Right ventricle myocardium superior (tissue), 1 donor: ENCODE measurements at regions not wholly inside any gene's neighbourhood (a gene's known extent, or its start where the extent isn't known, plus 50 kb on each side); places are given as distances from the start of the nearest gene placed in this dataset.

ENCODE experiments used
- ATAC-seq: fragments of 200-7000 bp; cut with Tn5 transposase; one replicate; pipeline ENCODE4 v1.9.1; 2020; ENCODE audit warnings: mild to moderate bottlenecking; ENCODE audit not compliant: poor library complexity
- DNase-seq: peaks from one replicate; pipeline ENCODE4 v3.0.0-alpha.2; 2020
- intact Hi-C: fragments of 100-400 bp; cut with DNase I; formaldehyde crosslinking; loops from one replicate; pipeline ENCODE4 v1.11.2; 2022
- donor health status: DM: no; HTN: yes; CAD: no; lungs with severe emphysema.

DNA sequence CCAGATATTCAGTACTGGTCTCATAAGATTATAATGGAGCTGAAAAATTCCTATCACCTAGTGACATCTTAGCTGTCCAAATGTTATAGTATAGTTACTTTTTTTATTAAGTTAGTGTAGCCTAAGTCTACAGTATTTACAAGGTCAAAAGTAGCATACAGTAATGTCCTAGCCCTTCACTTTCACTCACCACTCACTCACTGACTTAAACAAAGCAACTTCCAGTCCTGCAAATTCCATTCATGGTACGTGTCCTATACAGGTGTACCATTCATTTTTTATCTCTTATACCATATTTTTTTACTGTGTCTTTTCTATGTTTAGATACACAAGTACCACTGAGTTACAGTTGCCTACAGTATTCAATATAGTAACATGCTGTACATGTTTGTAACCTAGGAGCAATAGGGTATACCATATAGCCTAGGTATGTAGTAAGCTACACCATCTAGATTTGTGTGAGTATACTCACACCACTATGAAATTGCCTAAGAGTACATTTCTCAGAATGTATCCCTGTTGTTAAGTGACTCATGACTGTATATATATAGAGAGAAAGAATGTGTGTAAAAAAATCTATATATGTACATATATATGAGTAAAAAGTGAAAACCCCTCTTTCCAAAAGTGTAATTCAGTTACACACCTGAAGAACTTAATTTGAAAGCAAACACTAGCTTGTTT, 234.8 kb upstream of the WWC1 start:
- ATAC-seq: no peak
- no peak for DNase-seq
- intact Hi-C loops: no loop called here

- ATAC-seq (no peak), DNase-seq (no peak)
- intact Hi-C loops: no loop called here
Observed at GRCh38 chr5:168057905-168058304, 233.5 kb upstream of the WWC1 start.

DNA sequence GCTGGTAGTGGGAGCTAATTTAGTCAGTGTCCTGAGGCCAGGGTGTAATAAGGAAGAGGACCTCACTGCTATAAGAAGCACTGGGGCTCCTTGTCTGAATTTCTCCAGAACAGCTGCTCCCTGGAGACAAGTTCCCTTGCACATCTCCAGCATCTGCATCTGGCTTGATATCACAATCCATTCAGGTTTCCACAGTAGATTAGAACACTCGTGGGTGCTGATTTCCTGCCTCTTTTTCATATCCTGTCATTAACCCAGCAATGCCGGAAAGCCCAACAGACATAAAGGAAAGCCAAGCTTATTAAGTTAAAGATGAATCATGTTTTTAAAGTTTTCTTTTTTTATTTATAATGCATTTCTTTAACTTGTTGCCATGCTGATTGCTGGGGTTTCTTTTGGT, 232.3 kb upstream of the WWC1 start:
- no peak for DNase-seq
- no peak for ATAC-seq
- intact Hi-C loops: no loop called here

- intact Hi-C loops: no loop called here
- no peak for ATAC-seq
Observed at GRCh38 chr5:168062239-168062638, 229.2 kb upstream of the WWC1 start.

DNA sequence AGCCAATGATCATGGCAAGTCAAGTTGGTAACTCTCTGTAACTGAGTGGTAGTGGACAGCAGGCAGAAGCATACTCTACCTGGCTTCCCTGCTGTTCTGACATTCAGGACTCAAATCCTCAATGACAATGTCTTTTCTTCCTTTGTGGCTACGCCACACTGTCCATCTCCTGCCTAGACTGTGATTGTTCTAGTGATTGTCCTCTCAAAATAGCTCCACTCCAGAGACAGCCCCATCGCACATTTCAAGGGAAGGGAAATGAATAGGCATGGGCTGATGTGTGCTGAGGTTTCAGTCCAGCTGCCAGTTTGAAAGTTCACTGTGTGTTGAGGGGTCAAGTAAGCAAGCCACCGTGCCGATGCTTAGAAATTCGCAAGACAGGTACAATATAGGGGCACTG, 227.0 kb upstream of the WWC1 start:
- intact Hi-C loops: no loop called here
- DNase-seq: no peak
- ATAC-seq: peak; percentile 66

More at GRCh38 chr5:168062239-168062638, 229.2 kb upstream of the WWC1 start:
- no peak for DNase-seq

DNA sequence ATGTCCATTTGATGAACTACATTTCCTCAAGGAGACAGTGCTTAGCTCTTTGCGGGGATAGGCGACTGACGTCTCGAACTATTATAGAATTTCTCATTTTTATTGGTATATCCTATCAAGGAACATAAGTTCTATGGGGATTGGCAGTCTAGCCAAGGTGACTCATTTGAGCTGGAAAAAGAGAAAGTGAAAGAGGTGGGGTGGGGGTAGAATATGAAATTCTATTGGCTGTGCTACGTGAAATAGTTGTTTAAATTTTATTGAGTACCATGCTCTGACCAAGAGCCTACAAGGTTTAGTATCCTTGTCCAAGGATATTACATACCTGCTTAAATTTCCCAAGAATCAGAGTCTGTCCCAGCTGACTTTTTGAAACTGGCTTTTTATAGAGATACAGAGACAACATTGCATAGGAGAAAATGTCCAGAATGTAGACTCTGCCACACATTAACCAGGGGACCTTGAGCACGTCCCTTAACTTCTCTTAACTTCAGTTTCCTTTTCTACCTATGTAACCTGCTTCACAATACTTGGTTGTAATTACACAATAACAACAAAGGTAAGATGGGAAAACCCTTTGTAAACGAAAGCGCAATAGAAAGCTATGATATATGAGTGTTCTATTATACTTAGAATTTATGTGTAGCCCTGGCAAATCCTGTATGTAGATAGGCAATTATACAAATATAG, 226.4 kb upstream of the WWC1 start:
- intact Hi-C loops: no loop called here
- no peak for ATAC-seq
- DNase-seq: no peak

GRCh38 chr5:168066536-168067208, 224.8 kb upstream of the WWC1 start:
- ATAC-seq (no peak), DNase-seq (no peak)
- intact Hi-C loops: no loop called here

- intact Hi-C loops: no loop called here
- DNase-seq (no peak), ATAC-seq (no peak)
Observed at GRCh38 chr5:168070761-168071160, 220.7 kb upstream of the WWC1 start.

GRCh38 chr5:168072665-168073064, 218.8 kb upstream of the WWC1 start:
- ATAC-seq (no peak), DNase-seq (no peak)
- intact Hi-C loops: no loop called here

DNA sequence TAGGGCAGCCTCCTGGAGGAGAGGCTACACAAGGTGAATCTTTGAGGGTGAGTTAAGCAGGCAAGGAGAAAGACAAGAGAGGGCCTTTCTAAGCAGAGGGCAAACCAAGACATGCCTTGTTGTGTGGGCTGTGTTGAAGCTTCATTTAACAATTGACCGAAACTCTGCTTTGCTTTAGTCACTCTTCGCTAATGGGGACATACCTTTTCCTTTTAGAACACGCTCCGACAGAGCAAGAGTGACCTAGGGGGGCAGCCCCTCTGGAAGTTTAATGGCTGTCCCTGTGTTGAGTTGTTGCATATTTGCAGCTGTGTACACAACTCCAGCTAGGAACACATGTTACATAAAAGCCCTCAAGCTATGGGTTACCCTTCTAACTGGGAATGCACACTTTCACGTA, 218.1 kb upstream of the WWC1 start:
- ATAC-seq: no peak
- intact Hi-C loops: no loop called here

DNA sequence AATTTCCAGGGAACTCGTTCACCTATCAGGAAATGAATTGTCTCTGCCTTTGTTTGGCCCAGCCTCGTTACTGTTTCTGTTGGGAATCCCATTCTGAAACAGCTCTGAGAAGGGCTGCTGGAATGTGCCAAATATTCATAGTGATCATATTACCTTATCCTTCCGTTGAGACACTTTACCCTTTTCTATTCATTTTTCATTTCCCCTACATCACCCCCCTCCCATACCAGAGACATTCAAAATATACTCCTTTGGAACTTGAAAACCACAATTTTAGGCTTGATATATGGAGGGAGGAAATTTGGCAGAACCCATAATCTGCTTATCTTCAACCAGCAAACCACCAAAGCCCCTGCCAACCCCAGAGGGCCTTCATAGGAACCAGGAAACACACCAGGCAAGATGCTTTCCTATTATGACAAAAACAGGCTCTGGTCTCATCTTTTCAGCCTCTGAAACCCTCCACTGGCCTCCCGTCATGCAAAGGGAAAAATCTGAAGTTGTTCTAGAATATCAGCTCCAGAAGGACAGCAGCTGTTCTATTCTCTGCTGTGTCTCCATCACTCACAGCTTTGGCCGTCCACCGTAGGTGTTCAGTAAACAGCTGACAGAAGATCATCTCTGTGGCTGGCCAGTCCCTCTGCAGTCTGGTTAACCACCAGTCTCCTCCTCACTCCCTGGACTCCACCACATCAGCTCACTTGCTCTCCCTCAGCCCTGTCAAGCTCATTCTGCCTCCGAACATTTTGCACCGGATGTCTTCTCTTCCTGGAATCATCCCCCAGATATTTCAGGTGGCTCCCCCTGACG, 217.2 kb upstream of the WWC1 start:
- intact Hi-C loops: no loop called here
- ATAC-seq: peak; percentile 2
- no peak for DNase-seq

More for the DNA sequence above, 218.1 kb upstream of the WWC1 start:
- no peak for DNase-seq

- ATAC-seq: peak; percentile 71
- peak; percentile 39 for DNase-seq
Observed at GRCh38 chr5:168075387-168075786, 216.1 kb upstream of the WWC1 start.

DNA sequence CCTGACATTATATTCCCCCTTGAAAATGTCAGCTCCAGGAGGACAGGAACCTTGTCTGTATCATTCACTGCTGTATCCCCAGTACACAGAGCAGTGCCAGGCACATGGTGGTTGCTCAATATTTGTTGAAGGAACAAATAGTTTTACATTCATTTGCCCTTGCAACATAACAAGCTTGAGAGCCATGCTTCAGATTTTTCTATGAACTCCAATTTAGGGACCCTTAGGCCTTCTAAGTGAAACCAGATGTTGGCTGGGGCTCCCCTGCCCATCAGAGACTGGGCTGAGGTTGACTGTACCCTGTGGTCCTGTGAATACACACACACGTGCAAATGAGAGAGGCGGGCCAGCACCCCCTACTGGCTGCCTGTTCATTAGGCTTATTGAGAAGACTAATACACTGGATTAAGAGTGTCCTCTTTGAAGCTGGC, 214.9 kb upstream of the WWC1 start:
- ATAC-seq: peak; percentile 89
- intact Hi-C loops: no loop called here
- DNase-seq: peak; percentile 54

More at GRCh38 chr5:168075387-168075786, 216.1 kb upstream of the WWC1 start:
- intact Hi-C loops: no loop called here

DNA sequence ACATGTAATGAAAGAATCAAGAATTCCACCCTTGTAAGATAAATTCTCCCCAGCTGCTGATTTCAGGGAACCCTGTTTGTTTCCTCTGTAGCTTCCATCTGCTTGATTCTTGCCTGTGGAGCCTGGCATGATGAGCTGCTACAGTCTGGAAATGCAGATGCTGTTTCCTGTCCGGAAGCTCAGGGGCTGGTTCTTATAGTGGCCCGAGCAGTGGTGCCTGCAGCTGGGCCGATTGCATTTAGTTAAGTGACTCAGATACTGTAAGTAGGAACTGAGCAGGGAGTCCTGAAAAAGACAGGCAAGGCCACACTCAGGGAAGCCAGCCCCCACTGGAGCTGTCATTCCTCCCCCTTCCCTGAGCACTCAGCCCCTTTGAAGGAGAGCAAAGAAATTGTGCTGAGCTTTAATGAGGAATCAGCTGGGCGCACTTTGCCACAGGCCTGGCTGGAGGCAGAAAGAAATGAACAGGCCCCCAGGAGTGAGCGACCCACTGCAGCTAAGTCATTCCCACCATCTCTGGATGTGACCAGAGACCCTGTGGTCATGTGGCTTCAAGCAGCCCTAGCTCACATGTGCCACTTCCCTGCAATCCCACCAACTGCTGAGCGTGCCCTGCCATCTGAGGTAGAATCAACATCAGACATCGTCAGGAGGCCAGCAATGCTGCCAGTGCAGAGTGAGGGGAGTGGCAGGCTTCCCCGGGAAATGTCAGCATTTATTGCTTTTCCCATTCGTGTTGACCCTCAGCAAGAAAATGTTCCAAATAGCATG, 206.0 kb upstream of the WWC1 start:
- DNase-seq (no peak), ATAC-seq (peak; percentile 24)
- intact Hi-C loops: no loop called here

- no peak for DNase-seq
- intact Hi-C loops: no loop called here
- peak; percentile 16 for ATAC-seq
Observed at GRCh38 chr5:168086104-168086610, 205.3 kb upstream of the WWC1 start.

DNA sequence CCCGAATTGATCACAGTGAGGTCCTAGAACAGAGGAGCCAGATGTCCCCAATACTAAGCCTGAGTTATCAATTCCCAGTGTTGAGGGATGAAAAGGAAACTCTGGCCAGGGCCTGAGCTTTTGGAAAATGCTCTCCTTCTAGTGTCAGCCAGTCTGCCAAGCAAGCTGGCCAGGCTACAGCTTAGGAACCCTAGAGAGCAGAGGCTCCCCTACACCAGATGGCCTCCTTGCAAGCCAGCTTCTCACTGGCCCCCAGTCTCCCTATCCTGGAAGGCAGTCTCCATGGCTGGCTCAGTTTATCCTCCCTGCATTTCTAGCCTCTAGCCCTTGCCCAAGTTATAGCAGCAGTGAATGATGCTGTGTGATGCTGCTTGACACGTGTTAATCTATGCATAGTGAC, 204.7 kb upstream of the WWC1 start:
- intact Hi-C loops: no loop called here
- DNase-seq (no peak), ATAC-seq (peak; percentile 30)

DNA sequence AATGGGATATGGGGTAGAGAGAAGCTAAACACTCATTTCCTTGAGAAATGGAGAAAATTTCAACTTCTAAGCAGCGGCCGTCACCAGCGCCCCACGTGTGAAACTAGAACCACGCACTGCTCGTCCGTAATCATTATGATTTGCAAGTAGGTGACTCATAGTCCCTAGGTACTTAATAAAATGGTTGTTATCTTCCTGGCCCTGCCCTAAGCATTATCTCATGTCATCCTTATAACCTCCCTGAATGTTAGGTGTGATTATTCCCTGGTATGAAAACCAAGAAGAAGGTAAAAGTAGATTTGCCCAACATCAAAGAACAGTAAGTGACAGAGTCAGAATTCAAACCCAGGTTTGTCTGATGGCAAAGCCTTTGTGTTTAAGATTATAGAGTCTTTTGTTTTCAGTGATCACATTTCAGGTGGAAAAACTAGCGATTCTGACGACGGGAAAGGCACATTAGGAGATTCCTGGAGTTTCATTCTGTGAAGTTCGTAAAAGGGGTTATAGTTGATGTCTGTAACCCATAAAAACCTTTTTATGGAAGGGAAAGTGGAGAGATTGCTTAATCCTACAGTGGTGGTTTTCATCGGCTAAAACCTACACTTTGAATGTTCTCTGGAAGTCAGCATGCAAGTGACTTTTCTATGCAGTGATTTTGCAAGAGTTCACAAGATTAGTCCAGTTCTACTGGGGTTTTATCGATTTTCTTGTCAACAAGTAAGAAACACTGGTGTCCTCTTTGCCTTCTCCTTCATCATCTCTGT, 202.9 kb upstream of the WWC1 start:
- intact Hi-C loops: no loop called here
- DNase-seq (no peak), ATAC-seq (no peak)
